K562 (cell line): ENCODE measurements at regions not wholly inside any gene's neighbourhood (a gene's known extent, or its start where the extent isn't known, plus 50 kb on each side); places are given as distances from the start of the nearest gene placed in this dataset.

Experiments
- ATAC-seq: fragments of 200-7000 bp; cut with Tn5 transposase; 3 replicates; pipeline ENCODE4 v1.9.1; 2020; ENCODE audit warnings: moderate library complexity
- BruUV-seq: library from RNA; stranded (reverse); fragments of 400-500 nt; replicated peaks from 2 replicates; lab custom pipeline; 2021; lab: Mats Ljungman, UMichigan
- CTCF ChIA-PET: fragments of 300-600 bp; formaldehyde crosslinking; extraction: SDS; loops from one replicate; lab custom pipeline; 2021; ENCODE audit warnings: low intra/inter-chr PET ratio; lab: Yijun Ruan, JAX
- POLR2A ChIA-PET: fragments of 300-600, 350-650 bp; sonication (Branson Sonifier 250); formaldehyde crosslinking; extraction: SDS; loops from one replicate; lab custom pipeline; 2021; ENCODE audit warnings: antibody characterized with exemption, inconsistent platforms; lab: Yijun Ruan, JAX
- DNase-seq, 4 experiments: peaks; one replicate each; pipeline versions ENCODE4 v3.0.0 to v3.0.0-alpha.2; 2011 to 2018; ENCODE audit warnings: low spot score in 3 of 4, mixed read lengths in 3 of 4; ENCODE audit errors: extremely low read depth in 1 of 4
- FAIRE-seq: peaks from 2 replicates; lab custom pipeline; 2011; peaks lifted over from hg19 to GRCh38; lab: Jason Lieb, UNC
- H2AFZ ChIP-seq: 2 replicates; pipeline ENCODE4 v1.6.0; 2011; ENCODE audit warnings: low read depth, low read length, control low read depth, inconsistent platforms
- H3K27ac ChIP-seq: fragments of 200-600 bp; 3 replicates; pipeline ENCODE4 v1.8.0; 2011; ENCODE audit warnings: low read depth, mild to moderate bottlenecking, control low read depth, inconsistent platforms, low read length, moderate library complexity, mixed read lengths; ENCODE audit errors: extremely low read depth
- H3K27me3 ChIP-seq, 2 experiments: fragments of 300-600 bp in 1 of 2; 2 replicates in 1 of 2; 3 replicates in 1 of 2; pipeline versions ENCODE4 v1.6.0 to v1.8.0; 2011; ENCODE audit warnings: inconsistent platforms in 2 of 2, low read length in 2 of 2, mild to moderate bottlenecking in 1 of 2, mixed read lengths in 1 of 2, moderate library complexity in 1 of 2; ENCODE audit not compliant: control insufficient read depth in 2 of 2, insufficient read depth in 2 of 2
- H3K36me3 ChIP-seq: fragments of 300-600 bp; 3 replicates; pipeline ENCODE4 v1.8.0; 2011; ENCODE audit warnings: mild to moderate bottlenecking, low read length, inconsistent platforms; ENCODE audit not compliant: control insufficient read depth, insufficient read depth
- H3K4me1 ChIP-seq, 2 experiments: fragments of 200-600 bp in 1 of 2; replicated peaks in 1 of 2; 2 replicates in 1 of 2; 3 replicates in 1 of 2; pipeline versions ENCODE4 v1.5.1 to v1.8.0; 2011; ENCODE audit warnings: inconsistent platforms in 2 of 2, low read length in 2 of 2, mild to moderate bottlenecking in 1 of 2, mixed read lengths in 1 of 2, moderate library complexity in 1 of 2; ENCODE audit not compliant: control insufficient read depth in 2 of 2, insufficient read depth in 2 of 2
- H3K4me2 ChIP-seq: 2 replicates; pipeline ENCODE4 v1.6.1; 2011; ENCODE audit warnings: low read length, control low read depth, inconsistent platforms, mixed read lengths; ENCODE audit not compliant: insufficient read depth
- H3K4me3 ChIP-seq: fragments of 200-600 bp; sonication (generic), shearing (Covaris generic); 2 replicates; pipeline ENCODE4 v1.5.1; 2016; ENCODE audit warnings: control low read depth, inconsistent platforms
- H3K79me2 ChIP-seq: fragments of 200-600 bp; 3 replicates; pipeline ENCODE4 v1.8.0; 2011; ENCODE audit warnings: low read length, inconsistent platforms; ENCODE audit not compliant: control insufficient read depth, insufficient read depth
- H3K9ac ChIP-seq, 2 experiments: 2 replicates each; pipeline versions ENCODE4 v1.6.0 to v1.6.1; 2011; ENCODE audit warnings: low read depth in 2 of 2, low read length in 2 of 2, control low read depth in 1 of 2, inconsistent platforms in 1 of 2, mild to moderate bottlenecking in 1 of 2, mixed read lengths in 1 of 2; ENCODE audit not compliant: insufficient read depth in 1 of 2
- H3K9me1 ChIP-seq: one replicate; pipeline ENCODE4 v1.6.0; 2011; ENCODE audit warnings: inconsistent platforms, mild to moderate bottlenecking, low read length, moderate library complexity; ENCODE audit not compliant: control insufficient read depth, insufficient read depth
- H3K9me3 ChIP-seq: replicated peaks from 2 replicates; pipeline ENCODE4 v1.5.1; 2011; ENCODE audit warnings: low read depth, low read length, inconsistent platforms; ENCODE audit not compliant: control insufficient read depth, insufficient read depth
- H4K20me1 ChIP-seq: replicated peaks from 2 replicates; pipeline ENCODE4 v1.6.1; 2011; ENCODE audit warnings: low read length, inconsistent platforms, mixed read lengths; ENCODE audit not compliant: control insufficient read depth, insufficient read depth
- EP400 ChIP-seq: fragments of 450-650 bp; IDR thresholded peaks from 2 replicates; pipeline ENCODE4 v1.6.1; 2017; ENCODE audit warnings: antibody characterized with exemption, mild to moderate bottlenecking, moderate library complexity
- GABPA ChIP-seq: fragments of 200-800 bp; sonication (Bioruptor generic); conservative IDR thresholded peaks from 2 replicates; pipeline ENCODE4 v1.6.1; 2016; ENCODE audit warnings: low read depth, missing genetic modification characterization, missing compliant biosample characterization
- KAT8 ChIP-seq: fragments of 450-650 bp; IDR thresholded peaks from 2 replicates; pipeline ENCODE4 v1.6.1; 2016; ENCODE audit warnings: low read depth, mild to moderate bottlenecking
- KDM1A ChIP-seq, 2 experiments: fragments of 450-650 bp; IDR thresholded peaks; 2 replicates each; pipeline ENCODE4 v1.6.1; 2016; ENCODE audit warnings: mild to moderate bottlenecking in 2 of 2
- MAFK ChIP-seq: IDR thresholded peaks from 2 replicates; pipeline ENCODE4 v1.6.1; 2011; ENCODE audit warnings: low read length, improper control_type of control experiment
- NR2C1 ChIP-seq, 2 experiments: fragments of 450-650 bp; IDR thresholded peaks; 2 replicates each; pipeline ENCODE4 v1.6.1; 2017; ENCODE audit warnings: mild to moderate bottlenecking in 2 of 2, antibody characterized with exemption in 1 of 2, inconsistent platforms in 1 of 2, missing compliant biosample characterization in 1 of 2, missing genetic modification characterization in 1 of 2
- SMAD4 ChIP-seq: fragments of 250-450 bp; sonication (Bioruptor Pico); conservative IDR thresholded peaks from 2 replicates; pipeline ENCODE4 v1.8.0; 2021; ENCODE audit warnings: inconsistent platforms, mild to moderate bottlenecking, moderate library complexity
- TEAD4 ChIP-seq, 2 experiments: sonication (generic) in 1 of 2; formaldehyde crosslinking in 1 of 2; IDR thresholded peaks; 2 replicates each; pipeline versions ENCODE4 v1.6.1 to v1.8.0; 2012 to 2022; ENCODE audit warnings: borderline replicate concordance in 1 of 2, inconsistent platforms in 1 of 2, low read length in 1 of 2, mild to moderate bottlenecking in 1 of 2, missing genetic modification reagents in 1 of 2
- ZNF12 ChIP-seq: sonication (generic); formaldehyde crosslinking; IDR thresholded peaks from 2 replicates; pipeline ENCODE4 v1.4.0; 2020; ENCODE audit warnings: mild to moderate bottlenecking, missing genetic modification reagents
- ZNF57 ChIP-seq: fragments of 450-650 bp; formaldehyde crosslinking; IDR thresholded peaks from 2 replicates; pipeline ENCODE4 v1.4.0; 2020; ENCODE audit warnings: mild to moderate bottlenecking, moderate library complexity
- ZNF584 ChIP-seq: fragments of 200-800 bp; sonication (Bioruptor generic); IDR thresholded peaks from 2 replicates; pipeline ENCODE4 v1.6.1; 2016; ENCODE audit warnings: low read depth, mild to moderate bottlenecking, missing genetic modification characterization, missing compliant biosample characterization
- ZNF699 ChIP-seq: fragments of 250-450 bp; sonication (Bioruptor Pico); IDR thresholded peaks from 2 replicates; pipeline ENCODE4 v1.8.0; 2021; ENCODE audit warnings: mild to moderate bottlenecking, moderate library complexity; ENCODE audit not compliant: insufficient replicate concordance
- WGBS: fragments of 100-300 bp; shearing (Covaris generic); methylation state at CpG from one replicate; pipeline ENCODE4 v1.1.6; 2016; ENCODE audit warnings: low coverage, mixed read lengths; ENCODE audit not compliant: insufficient coverage; ENCODE audit errors: missing lambda C conversion rate; 5-methylcytosine and 5-hydroxymethylcytosine counted together
- in situ Hi-C: fragments of 300-500 bp; cut with MboI; formaldehyde crosslinking; loops from 4 replicates; pipeline ENCODE4 v1.15.0; 2018; ENCODE audit warnings: inconsistent platforms, mixed read lengths
- intact Hi-C: fragments of 100-400 bp; cut with micrococcal nuclease; formaldehyde crosslinking; loops from 2 replicates; pipeline ENCODE4 v1.14.2; 2022
- TF ChIP-seq, protein P1 (sequence below): fragments of 250-450 bp; sonication (Bioruptor Pico); IDR thresholded peaks from 2 replicates; pipeline ENCODE4 v1.5.0; 2020; ENCODE audit warnings: mild to moderate bottlenecking, borderline replicate concordance
- TF ChIP-seq, protein P2 (sequence below), 2 experiments: fragments of 450-650 bp; IDR thresholded peaks; 2 replicates each; pipeline ENCODE4 v1.6.1; 2016

DNA sequence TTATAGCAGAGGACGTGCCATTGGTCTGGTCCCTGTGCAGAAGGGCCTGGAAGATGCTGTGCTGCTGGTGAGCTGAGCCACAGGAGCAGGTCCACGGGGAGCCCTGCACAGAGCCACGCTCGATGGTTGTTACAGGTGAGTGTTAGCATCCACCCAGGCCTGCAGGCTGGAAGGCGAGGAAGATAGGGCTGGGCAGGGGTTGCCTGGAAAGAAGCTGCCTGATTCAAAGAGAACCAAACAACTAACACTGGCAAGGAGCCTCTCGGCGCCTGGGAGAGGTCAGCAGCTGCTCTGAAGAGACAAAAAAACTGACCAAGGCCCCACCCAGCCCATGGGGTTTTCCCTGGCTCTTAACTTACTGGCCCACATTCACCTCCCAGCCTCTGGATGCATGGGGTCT lies 160.2 kb downstream of the MED10 start (continued):
- TF ChIP-seq, protein P1, sequence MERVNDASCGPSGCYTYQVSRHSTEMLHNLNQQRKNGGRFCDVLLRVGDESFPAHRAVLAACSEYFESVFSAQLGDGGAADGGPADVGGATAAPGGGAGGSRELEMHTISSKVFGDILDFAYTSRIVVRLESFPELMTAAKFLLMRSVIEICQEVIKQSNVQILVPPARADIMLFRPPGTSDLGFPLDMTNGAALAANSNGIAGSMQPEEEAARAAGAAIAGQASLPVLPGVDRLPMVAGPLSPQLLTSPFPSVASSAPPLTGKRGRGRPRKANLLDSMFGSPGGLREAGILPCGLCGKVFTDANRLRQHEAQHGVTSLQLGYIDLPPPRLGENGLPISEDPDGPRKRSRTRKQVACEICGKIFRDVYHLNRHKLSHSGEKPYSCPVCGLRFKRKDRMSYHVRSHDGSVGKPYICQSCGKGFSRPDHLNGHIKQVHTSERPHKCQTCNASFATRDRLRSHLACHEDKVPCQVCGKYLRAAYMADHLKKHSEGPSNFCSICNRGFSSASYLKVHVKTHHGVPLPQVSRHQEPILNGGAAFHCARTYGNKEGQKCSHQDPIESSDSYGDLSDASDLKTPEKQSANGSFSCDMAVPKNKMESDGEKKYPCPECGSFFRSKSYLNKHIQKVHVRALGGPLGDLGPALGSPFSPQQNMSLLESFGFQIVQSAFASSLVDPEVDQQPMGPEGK (CRISPR knock-in tag): no peak
- TF ChIP-seq ZNF12: no peak
- TF ChIP-seq KDM1A (IDR thresholded peaks at IDR 0.05): no peak
- TF ChIP-seq ZNF57 (CRISPR knock-in tag): no peak
- TF ChIP-seq ZNF699 (CRISPR knock-in tag): no peak
- TF ChIP-seq EP400: no peak
- TF ChIP-seq ZNF584 (CRISPR knock-in tag): no peak

DNA sequence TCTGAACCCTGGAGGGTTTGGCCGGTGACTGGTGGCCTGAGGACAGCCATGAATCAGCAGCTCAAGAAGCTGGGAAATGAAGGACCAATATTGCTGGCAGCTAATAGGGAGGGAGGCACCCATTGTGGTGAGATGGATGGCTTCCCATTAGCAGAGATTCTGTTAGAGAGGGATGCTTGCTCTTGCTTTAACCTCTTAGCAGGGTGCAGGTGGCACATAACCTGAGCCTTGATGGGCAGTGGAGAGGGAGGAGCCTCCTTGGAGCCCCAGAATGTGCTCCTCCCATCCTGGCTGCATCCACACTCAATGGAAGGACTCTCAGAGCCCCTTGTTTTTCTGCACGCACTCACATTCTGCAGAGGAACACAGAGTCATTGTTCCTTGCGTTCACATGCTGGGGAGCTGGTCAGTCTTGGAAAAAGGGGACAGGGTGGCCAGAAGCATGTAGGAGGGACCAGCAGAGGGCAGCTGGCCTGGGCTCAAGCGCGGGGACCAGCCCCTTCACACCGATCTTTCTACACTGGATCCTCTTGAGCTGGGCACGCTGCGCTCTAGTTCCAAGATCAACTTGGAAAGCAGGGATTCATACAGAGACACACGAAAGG lies 161.8 kb downstream of the MED10 start:
- in situ Hi-C loops (no loop called here), intact Hi-C loops (no loop called here)
- no peak overlapping the region for H3K4me3 ChIP-seq
- FAIRE-seq: no peak
- POLR2A ChIA-PET: no interaction called here
- H3K4me2 ChIP-seq: no peak overlapping the region
- H3K4me1 ChIP-seq: no peaks in the 10 kb centered on the region; a peak in 1 of 5 replicates
- under 1% methylated on average over 9 of the region's 9 CpGs for WGBS
- DNase-seq: no peak
- no peak overlapping the region for H2AFZ ChIP-seq
- 0 out of 2 replicates have a peak, but pooled peaks cover 5% of the 10 kb centered on the region for H4K20me1 ChIP-seq
- H3K9ac ChIP-seq: no peak overlapping the region
- H3K79me2 ChIP-seq: no peaks in the 10 kb centered on the region
- no peaks in the 10 kb centered on the region for H3K9me1 ChIP-seq
- BruUV-seq: no TSS peak
- peaks cover 0 to 51% of the 10 kb centered on the region in 2 experiments; a peak in 3 of 5 replicates for H3K27me3 ChIP-seq
- H3K36me3 ChIP-seq: no peaks in the 10 kb centered on the region
- CTCF ChIA-PET: no interaction called here
- TF ChIP-seq KAT8: no peak
- no peak for TF ChIP-seq GABPA (tag)
- no peak for TF ChIP-seq MAFK
- no peak for TF ChIP-seq NR2C1 (IDR thresholded peaks at IDR 0.05)
- TF ChIP-seq NR2C1 (tag; IDR thresholded peaks at IDR 0.05): no peak
- TF ChIP-seq TEAD4 (IDR thresholded peaks at IDR 0.05; ENCODE audit: low read length): no peak
- TF ChIP-seq TEAD4 (CRISPR knock-in tag; IDR thresholded peaks at IDR 0.05; ENCODE audit: borderline replicate concordance): no peak
- TF ChIP-seq SMAD4 (CRISPR knock-in tag): no peak
- TF ChIP-seq, protein P2, sequence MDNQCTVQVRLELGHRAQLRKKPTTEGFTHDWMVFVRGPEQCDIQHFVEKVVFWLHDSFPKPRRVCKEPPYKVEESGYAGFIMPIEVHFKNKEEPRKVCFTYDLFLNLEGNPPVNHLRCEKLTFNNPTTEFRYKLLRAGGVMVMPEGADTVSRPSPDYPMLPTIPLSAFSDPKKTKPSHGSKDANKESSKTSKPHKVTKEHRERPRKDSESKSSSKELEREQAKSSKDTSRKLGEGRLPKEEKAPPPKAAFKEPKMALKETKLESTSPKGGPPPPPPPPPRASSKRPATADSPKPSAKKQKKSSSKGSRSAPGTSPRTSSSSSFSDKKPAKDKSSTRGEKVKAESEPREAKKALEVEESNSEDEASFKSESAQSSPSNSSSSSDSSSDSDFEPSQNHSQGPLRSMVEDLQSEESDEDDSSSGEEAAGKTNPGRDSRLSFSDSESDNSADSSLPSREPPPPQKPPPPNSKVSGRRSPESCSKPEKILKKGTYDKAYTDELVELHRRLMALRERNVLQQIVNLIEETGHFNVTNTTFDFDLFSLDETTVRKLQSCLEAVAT (IDR thresholded peaks at IDR 0.05): no peak
- H3K9me3 ChIP-seq: no peaks in the 10 kb centered on the region
- no peak overlapping the region for H3K27ac ChIP-seq
- ATAC-seq: no peak
